PC-9 (cell line): ENCODE measurements at regions not wholly inside any gene's neighbourhood (a gene's known extent, or its start where the extent isn't known, plus 50 kb on each side); places are given as distances from the start of the nearest gene placed in this dataset.

Experiments
- BruUV-seq: library from RNA; stranded (reverse); fragments of 400-500 nt; replicated peaks from 2 replicates; lab custom pipeline; 2021; lab: Mats Ljungman, UMichigan
- CTCF ChIA-PET: fragments of 300-600 bp; sonication (Branson Sonifier 250); formaldehyde crosslinking; loops from one replicate; lab custom pipeline; 2022; ENCODE audit warnings: antibody characterized with exemption; lab: Charles Lee
- POLR2A ChIA-PET: fragments of 300-600 bp; sonication (Branson Sonifier 250); formaldehyde crosslinking; loops from one replicate; lab custom pipeline; 2022; ENCODE audit warnings: antibody characterized with exemption; ENCODE audit not compliant: unreplicated experiment; lab: Charles Lee
- DNase-seq, 2 experiments: peaks; one replicate each; pipeline versions ENCODE4 v3.0.0 to v3.0.0-alpha.2; 2015 to 2022; ENCODE audit warnings: mixed read lengths in 1 of 2
- H2AFZ ChIP-seq: fragments of 200-600 bp; sonication (generic); 2 replicates; pipeline ENCODE4 v1.8.1; 2017; ENCODE audit warnings: antibody characterized with exemption
- H3F3A ChIP-seq: fragments of 200-600 bp; sonication (generic); 2 replicates; pipeline ENCODE4 v1.8.1; 2017; ENCODE audit warnings: antibody characterized with exemption, mild to moderate bottlenecking, low read depth; ENCODE audit not compliant: insufficient read depth
- H3K27ac ChIP-seq: fragments of 200-600 bp; sonication (generic); 2 replicates; pipeline ENCODE4 v1.6.1; 2016; ENCODE audit warnings: mixed run types
- H3K27me3 ChIP-seq: fragments of 200-600 bp; sonication (generic); 2 replicates; pipeline ENCODE4 v1.6.1; 2016; ENCODE audit warnings: low read depth, mixed run types; ENCODE audit not compliant: insufficient read depth
- H3K36me3 ChIP-seq: fragments of 200-600 bp; sonication (generic); 2 replicates; pipeline ENCODE4 v1.6.1; 2016; ENCODE audit warnings: low read depth, mixed run types
- H3K4me1 ChIP-seq: fragments of 200-600 bp; sonication (generic); replicated peaks from 2 replicates; pipeline ENCODE4 v1.6.1; 2016; ENCODE audit warnings: mixed run types; ENCODE audit not compliant: insufficient read depth
- H3K4me2 ChIP-seq: fragments of 200-600 bp; sonication (generic); 2 replicates; pipeline ENCODE4 v1.6.1; 2017; ENCODE audit warnings: mixed run types
- H3K4me3 ChIP-seq: fragments of 200-600 bp; sonication (generic); 2 replicates; pipeline ENCODE4 v1.6.1; 2016; ENCODE audit warnings: mixed run types
- H3K79me2 ChIP-seq: fragments of 200-600 bp; sonication (generic); 2 replicates; pipeline ENCODE4 v1.6.1; 2017; ENCODE audit warnings: low read depth, mixed run types
- H3K9me2 ChIP-seq: fragments of 200-600 bp; sonication (generic); 2 replicates; pipeline ENCODE4 v1.8.1; 2017; ENCODE audit warnings: mild to moderate bottlenecking; ENCODE audit not compliant: insufficient read depth
- H3K9me3 ChIP-seq: fragments of 200-600 bp; sonication (generic); 2 replicates; pipeline ENCODE4 v1.8.1; 2016; ENCODE audit warnings: low read depth; ENCODE audit not compliant: insufficient read depth
- H4K20me1 ChIP-seq: fragments of 200-600 bp; sonication (generic); 2 replicates; pipeline ENCODE4 v1.8.1; 2017; ENCODE audit not compliant: insufficient read depth
- EZH2 ChIP-seq: fragments of 200-600 bp; sonication (generic); IDR thresholded peaks from 2 replicates; pipeline ENCODE4 v1.8.0; 2017; ENCODE audit warnings: antibody characterized with exemption, low read depth
- intact Hi-C: fragments of 100-400 bp; cut with micrococcal nuclease; formaldehyde crosslinking; loops from one replicate; pipeline ENCODE4 v1.10.0; 2022; ENCODE audit not compliant: unreplicated experiment
- TF ChIP-seq, protein P1 (sequence below): fragments of 200-600 bp; sonication (generic); conservative IDR thresholded peaks from 2 replicates; pipeline ENCODE4 v1.6.1; 2017; ENCODE audit warnings: mixed run types, antibody characterized with exemption, mild to moderate bottlenecking, moderate library complexity

GRCh38 chr21:24265987-24266386 lies 1341.3 kb downstream of the MRPL39 start:
- no TSS peak for BruUV-seq

DNA sequence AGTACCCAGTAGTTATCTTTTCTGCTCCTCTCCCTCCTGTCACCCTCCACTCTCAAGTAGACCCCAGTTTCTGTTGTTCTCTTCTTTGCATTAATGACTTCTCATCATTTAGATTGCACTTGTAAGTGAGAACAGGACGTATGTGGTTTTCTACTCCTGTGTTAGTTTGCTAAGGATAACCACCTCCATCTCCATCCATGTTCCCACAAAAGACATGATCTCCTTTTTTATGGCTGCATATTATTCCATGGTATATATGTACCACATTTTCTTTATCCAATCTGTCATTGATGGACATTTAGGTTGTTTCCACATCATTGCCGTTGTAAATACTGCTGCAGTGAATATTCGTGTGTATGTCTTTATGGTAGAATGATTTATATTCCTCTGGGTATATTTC lies 1346.5 kb downstream of the MRPL39 start:
- intact Hi-C loops: no loop called here
- no TSS peak for BruUV-seq
- H3K4me3 ChIP-seq: no peak overlapping the region
- H3K79me2 ChIP-seq: no peaks in the 10 kb centered on the region
- no peak overlapping the region for H2AFZ ChIP-seq
- no peaks in the 10 kb centered on the region for H3K9me2 ChIP-seq
- no peak overlapping the region for H3K4me2 ChIP-seq
- no peaks in the 10 kb centered on the region for H3K36me3 ChIP-seq
- no peaks in the 10 kb centered on the region for H4K20me1 ChIP-seq
- H3K27me3 ChIP-seq: no peaks in the 10 kb centered on the region
- H3K4me1 ChIP-seq: no peaks in the 10 kb centered on the region
- ChIA-PET POLR2A (no interaction called here), CTCF (no interaction called here)
- no peak overlapping the region for H3K27ac ChIP-seq
- TF ChIP-seq, protein P1, sequence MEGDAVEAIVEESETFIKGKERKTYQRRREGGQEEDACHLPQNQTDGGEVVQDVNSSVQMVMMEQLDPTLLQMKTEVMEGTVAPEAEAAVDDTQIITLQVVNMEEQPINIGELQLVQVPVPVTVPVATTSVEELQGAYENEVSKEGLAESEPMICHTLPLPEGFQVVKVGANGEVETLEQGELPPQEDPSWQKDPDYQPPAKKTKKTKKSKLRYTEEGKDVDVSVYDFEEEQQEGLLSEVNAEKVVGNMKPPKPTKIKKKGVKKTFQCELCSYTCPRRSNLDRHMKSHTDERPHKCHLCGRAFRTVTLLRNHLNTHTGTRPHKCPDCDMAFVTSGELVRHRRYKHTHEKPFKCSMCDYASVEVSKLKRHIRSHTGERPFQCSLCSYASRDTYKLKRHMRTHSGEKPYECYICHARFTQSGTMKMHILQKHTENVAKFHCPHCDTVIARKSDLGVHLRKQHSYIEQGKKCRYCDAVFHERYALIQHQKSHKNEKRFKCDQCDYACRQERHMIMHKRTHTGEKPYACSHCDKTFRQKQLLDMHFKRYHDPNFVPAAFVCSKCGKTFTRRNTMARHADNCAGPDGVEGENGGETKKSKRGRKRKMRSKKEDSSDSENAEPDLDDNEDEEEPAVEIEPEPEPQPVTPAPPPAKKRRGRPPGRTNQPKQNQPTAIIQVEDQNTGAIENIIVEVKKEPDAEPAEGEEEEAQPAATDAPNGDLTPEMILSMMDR: no peak
- TF ChIP-seq EZH2: no peak
- no peaks in the 10 kb centered on the region for H3K9me3 ChIP-seq
- no peak for DNase-seq
- no peaks in the 10 kb centered on the region for H3F3A ChIP-seq

More at GRCh38 chr21:24265987-24266386, 1341.3 kb downstream of the MRPL39 start:
- H3K36me3 ChIP-seq: no peaks in the 10 kb centered on the region
- no peak overlapping the region for H2AFZ ChIP-seq
- DNase-seq: no peak
- intact Hi-C loops: no loop called here
- no peak overlapping the region for H3K27ac ChIP-seq
- no peaks in the 10 kb centered on the region for H3K4me1 ChIP-seq
- no peaks in the 10 kb centered on the region for H3K79me2 ChIP-seq
- no peak overlapping the region for H3K4me3 ChIP-seq
- H3K9me3 ChIP-seq: no peaks in the 10 kb centered on the region
- no peak overlapping the region for H3K4me2 ChIP-seq
- TF ChIP-seq, protein P1: no peak
- TF ChIP-seq EZH2: no peak
- no peaks in the 10 kb centered on the region for H3K9me2 ChIP-seq
- CTCF ChIA-PET: no interaction called here
- POLR2A ChIA-PET: no interaction called here
- H4K20me1 ChIP-seq: no peaks in the 10 kb centered on the region
- H3K27me3 ChIP-seq: no peaks in the 10 kb centered on the region
- no peaks in the 10 kb centered on the region for H3F3A ChIP-seq

GRCh38 chr21:24259241-24259640 lies 1348.0 kb downstream of the MRPL39 start:
- H3K27me3 ChIP-seq: no peaks in the 10 kb centered on the region
- no peak overlapping the region for H3K27ac ChIP-seq
- no peaks in the 10 kb centered on the region for H3F3A ChIP-seq
- BruUV-seq: no TSS peak
- H3K9me3 ChIP-seq: no peaks in the 10 kb centered on the region
- no peak overlapping the region for H3K4me3 ChIP-seq
- POLR2A ChIA-PET: no interaction called here
- H3K4me1 ChIP-seq: no peaks in the 10 kb centered on the region
- H3K36me3 ChIP-seq: no peaks in the 10 kb centered on the region
- no peak overlapping the region for H3K4me2 ChIP-seq
- CTCF ChIA-PET: no interaction called here
- TF ChIP-seq, protein P1: no peak
- no peak for TF ChIP-seq EZH2
- no peak for DNase-seq
- no peaks in the 10 kb centered on the region for H3K9me2 ChIP-seq
- intact Hi-C loops: no loop called here
- H4K20me1 ChIP-seq: no peaks in the 10 kb centered on the region
- H3K79me2 ChIP-seq: no peaks in the 10 kb centered on the region
- H2AFZ ChIP-seq: no peak overlapping the region
